ENCODE measurements at regions not wholly inside any gene's neighbourhood (a gene's known extent, or its start where the extent isn't known, plus 50 kb on each side); places are given as distances from the start of the nearest gene placed in this dataset.

DNA sequence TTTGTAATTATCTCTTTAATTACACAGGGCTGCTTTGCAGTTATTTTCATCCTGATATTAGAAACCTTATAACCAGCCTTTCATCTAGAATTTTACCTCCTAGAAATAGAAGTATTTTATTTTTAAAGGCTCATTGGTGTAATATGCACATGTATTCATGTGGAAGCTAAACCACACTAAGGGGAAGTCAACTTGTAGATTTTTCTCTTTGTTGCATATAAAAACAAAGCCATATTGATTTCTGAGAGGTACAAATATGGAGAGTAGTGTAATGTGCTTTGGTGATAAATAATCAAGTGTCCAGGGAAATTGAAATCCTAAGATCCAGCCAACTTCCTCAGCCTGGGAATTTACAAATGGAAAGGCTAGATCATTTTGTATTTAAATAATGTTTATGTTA, 301.2 kb downstream of the LRATD1 start:
- no peaks in the 10 kb centered on the region for H3F3A ChIP-seq (replicated peaks; ENCODE audit: low read depth)
- ATAC-seq = no peak
- no peak overlapping the region for H3K27ac Mint-ChIP-seq
- 0 out of 2 replicates have a peak overlapping the region, but pooled peaks have one; percentile 9 for H2AFZ ChIP-seq
- H3K4me3 Mint-ChIP-seq = no peak overlapping the region
- no peak overlapping the region for H3K4me3 ChIP-seq
- peaks cover 2% of the 10 kb centered on the region; the same call in 1 of the 3 replicates for H3K4me1 Mint-ChIP-seq
- no peaks in the 10 kb centered on the region for H3K79me2 ChIP-seq (replicated peaks; ENCODE audit: insufficient read depth)
- no peak overlapping the region for H3K4me2 ChIP-seq
- peaks cover 9% of the 10 kb centered on the region; the same call in 1 of the 2 replicates for H3K9me2 ChIP-seq (ENCODE audit: insufficient read depth)
- no peaks in the 10 kb centered on the region for H3K4me1 ChIP-seq (ENCODE audit: insufficient read depth)
- no peak for DNase-seq (ENCODE audit: low spot score)
- H3K36me3 Mint-ChIP-seq (ENCODE audit: low read depth) = peaks cover 3% of the 10 kb centered on the region; the same call in 1 of the 3 replicates
- H4K20me1 ChIP-seq (replicated peaks; ENCODE audit: insufficient read depth) = no peaks in the 10 kb centered on the region
- no peaks in the 10 kb centered on the region; the same call in 1 of the 2 replicates for H3K36me3 ChIP-seq (ENCODE audit: insufficient read depth)
- peaks cover 2% of the 10 kb centered on the region for H3K27me3 Mint-ChIP-seq (ENCODE audit: insufficient read depth, low read depth, poor library complexity)
- peaks cover 12% of the 10 kb centered on the region for H3K9me3 Mint-ChIP-seq
- TF ChIP-seq STAT1 (IDR thresholded peaks at IDR 0.05; ENCODE audit: unreplicated experiment) (no peak), ETS1 (IDR thresholded peaks at IDR 0.05) (no peak), CTCF (conservative IDR thresholded peaks at IDR 0.05; ENCODE audit: low read depth in 2 of 2) (no peak), EZH2 (IDR thresholded peaks at IDR 0.05; ENCODE audit: low read depth, unreplicated experiment) (no peak), EZH2phosphoT487 (IDR thresholded peaks at IDR 0.05; ENCODE audit: unreplicated experiment) (no peak), JUNB (IDR thresholded peaks at IDR 0.05; ENCODE audit: unreplicated experiment) (no peak), POLR2AphosphoS5 (IDR thresholded peaks at IDR 0.05; ENCODE audit: low read depth) (no peak), ZNF114 (CRISPR knock-in tag; IDR thresholded peaks at IDR 0.05) (no peak)
- TF ChIP-seq, protein P1, sequence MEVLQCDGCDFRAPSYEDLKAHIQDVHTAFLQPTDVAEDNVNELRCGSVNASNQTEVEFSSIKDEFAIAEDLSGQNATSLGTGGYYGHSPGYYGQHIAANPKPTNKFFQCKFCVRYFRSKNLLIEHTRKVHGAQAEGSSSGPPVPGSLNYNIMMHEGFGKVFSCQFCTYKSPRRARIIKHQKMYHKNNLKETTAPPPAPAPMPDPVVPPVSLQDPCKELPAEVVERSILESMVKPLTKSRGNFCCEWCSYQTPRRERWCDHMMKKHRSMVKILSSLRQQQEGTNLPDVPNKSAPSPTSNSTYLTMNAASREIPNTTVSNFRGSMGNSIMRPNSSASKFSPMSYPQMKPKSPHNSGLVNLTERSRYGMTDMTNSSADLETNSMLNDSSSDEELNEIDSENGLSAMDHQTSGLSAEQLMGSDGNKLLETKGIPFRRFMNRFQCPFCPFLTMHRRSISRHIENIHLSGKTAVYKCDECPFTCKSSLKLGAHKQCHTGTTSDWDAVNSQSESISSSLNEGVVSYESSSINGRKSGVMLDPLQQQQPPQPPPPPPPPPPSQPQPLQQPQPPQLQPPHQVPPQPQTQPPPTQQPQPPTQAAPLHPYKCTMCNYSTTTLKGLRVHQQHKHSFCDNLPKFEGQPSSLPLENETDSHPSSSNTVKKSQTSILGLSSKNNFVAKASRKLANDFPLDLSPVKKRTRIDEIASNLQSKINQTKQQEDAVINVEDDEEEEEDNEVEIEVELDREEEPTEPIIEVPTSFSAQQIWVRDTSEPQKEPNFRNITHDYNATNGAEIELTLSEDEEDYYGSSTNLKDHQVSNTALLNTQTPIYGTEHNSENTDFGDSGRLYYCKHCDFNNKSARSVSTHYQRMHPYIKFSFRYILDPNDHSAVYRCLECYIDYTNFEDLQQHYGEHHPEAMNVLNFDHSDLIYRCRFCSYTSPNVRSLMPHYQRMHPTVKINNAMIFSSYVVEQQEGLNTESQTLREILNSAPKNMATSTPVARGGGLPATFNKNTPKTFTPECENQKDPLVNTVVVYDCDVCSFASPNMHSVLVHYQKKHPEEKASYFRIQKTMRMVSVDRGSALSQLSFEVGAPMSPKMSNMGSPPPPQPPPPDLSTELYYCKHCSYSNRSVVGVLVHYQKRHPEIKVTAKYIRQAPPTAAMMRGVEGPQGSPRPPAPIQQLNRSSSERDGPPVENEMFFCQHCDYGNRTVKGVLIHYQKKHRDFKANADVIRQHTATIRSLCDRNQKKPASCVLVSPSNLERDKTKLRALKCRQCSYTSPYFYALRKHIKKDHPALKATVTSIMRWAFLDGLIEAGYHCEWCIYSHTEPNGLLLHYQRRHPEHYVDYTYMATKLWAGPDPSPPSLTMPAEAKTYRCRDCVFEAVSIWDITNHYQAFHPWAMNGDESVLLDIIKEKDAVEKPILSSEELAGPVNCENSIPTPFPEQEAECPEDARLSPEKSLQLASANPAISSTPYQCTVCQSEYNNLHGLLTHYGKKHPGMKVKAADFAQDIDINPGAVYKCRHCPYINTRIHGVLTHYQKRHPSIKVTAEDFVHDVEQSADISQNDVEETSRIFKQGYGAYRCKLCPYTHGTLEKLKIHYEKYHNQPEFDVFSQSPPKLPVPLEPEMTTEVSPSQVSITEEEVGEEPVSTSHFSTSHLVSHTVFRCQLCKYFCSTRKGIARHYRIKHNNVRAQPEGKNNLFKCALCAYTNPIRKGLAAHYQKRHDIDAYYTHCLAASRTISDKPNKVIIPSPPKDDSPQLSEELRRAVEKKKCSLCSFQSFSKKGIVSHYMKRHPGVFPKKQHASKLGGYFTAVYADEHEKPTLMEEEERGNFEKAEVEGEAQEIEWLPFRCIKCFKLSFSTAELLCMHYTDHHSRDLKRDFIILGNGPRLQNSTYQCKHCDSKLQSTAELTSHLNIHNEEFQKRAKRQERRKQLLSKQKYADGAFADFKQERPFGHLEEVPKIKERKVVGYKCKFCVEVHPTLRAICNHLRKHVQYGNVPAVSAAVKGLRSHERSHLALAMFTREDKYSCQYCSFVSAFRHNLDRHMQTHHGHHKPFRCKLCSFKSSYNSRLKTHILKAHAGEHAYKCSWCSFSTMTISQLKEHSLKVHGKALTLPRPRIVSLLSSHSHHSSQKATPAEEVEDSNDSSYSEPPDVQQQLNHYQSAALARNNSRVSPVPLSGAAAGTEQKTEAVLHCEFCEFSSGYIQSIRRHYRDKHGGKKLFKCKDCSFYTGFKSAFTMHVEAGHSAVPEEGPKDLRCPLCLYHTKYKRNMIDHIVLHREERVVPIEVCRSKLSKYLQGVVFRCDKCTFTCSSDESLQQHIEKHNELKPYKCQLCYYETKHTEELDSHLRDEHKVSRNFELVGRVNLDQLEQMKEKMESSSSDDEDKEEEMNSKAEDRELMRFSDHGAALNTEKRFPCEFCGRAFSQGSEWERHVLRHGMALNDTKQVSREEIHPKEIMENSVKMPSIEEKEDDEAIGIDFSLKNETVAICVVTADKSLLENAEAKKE (CRISPR knock-in tag; IDR thresholded peaks at IDR 0.05) = no peak
- no peaks in the 10 kb centered on the region for H3K27me3 ChIP-seq (ENCODE audit: insufficient read depth)
- H3K27ac ChIP-seq (ENCODE audit: low read depth) = no peak overlapping the region

All from GM23338 (cell line).